A549 (cell line): ENCODE measurements at regions not wholly inside any gene's neighbourhood (a gene's known extent, or its start where the extent isn't known, plus 50 kb on each side); places are given as distances from the start of the nearest gene placed in this dataset.

Experiments
- ATAC-seq, 2 experiments: fragments of 200-7000 bp in 1 of 2; fragments of >200 bp in 1 of 2; cut with Nextera tagmentation in 1 of 2; cut with Tn5 transposase in 1 of 2; 3 replicates each; pipeline versions ENCODE4 v1.8.0 to v1.9.1; 2018 to 2020; ENCODE audit warnings: mild to moderate bottlenecking in 1 of 2, moderate library complexity in 1 of 2
- CTCF ChIA-PET: fragments of 300-600 bp; sonication (Branson Sonifier 250); formaldehyde crosslinking; extraction: SDS; loops from one replicate; lab custom pipeline; 2021; ENCODE audit warnings: antibody characterized with exemption, inconsistent platforms; lab: Yijun Ruan, JAX
- POLR2A ChIA-PET: fragments of 350-600 bp; formaldehyde crosslinking; extraction: SDS; loops from one replicate; lab custom pipeline; 2021; ENCODE audit warnings: antibody characterized with exemption, inconsistent platforms; lab: Yijun Ruan, JAX
- DNase-seq, 2 experiments: peaks; one replicate each; pipeline versions ENCODE4 v3.0.0 to v3.0.0-alpha.2; 2011 to 2016; ENCODE audit warnings: low read depth in 1 of 2, low spot score in 1 of 2
- FAIRE-seq: peaks from 2 replicates; lab custom pipeline; 2011; peaks lifted over from hg19 to GRCh38; lab: Jason Lieb, UNC
- H3K27ac ChIP-seq, 2 experiments: fragments of >200 bp; sonication (Bioruptor Twin); formaldehyde crosslinking; 3 replicates each; pipeline ENCODE4 v1.5.1; 2016 to 2017
- H3K4me1 ChIP-seq: fragments of >200 bp; sonication (Bioruptor Twin); formaldehyde crosslinking; 3 replicates; pipeline ENCODE4 v1.6.1; 2016
- H3K4me2 ChIP-seq: fragments of >200 bp; sonication (Bioruptor Twin); formaldehyde crosslinking; 3 replicates; pipeline ENCODE4 v1.6.1; 2016
- H3K4me3 ChIP-seq: fragments of >200 bp; sonication (Bioruptor Twin); formaldehyde crosslinking; 3 replicates; pipeline ENCODE4 v1.5.1; 2016
- H3K9me3 ChIP-seq: fragments of >200 bp; sonication (Bioruptor Twin); formaldehyde crosslinking; 3 replicates; pipeline ENCODE4 v1.6.1; 2016
- CBX8 ChIP-seq: fragments of 200-600 bp; sonication (generic); IDR thresholded peaks from 2 replicates; pipeline ENCODE4 v1.6.1; 2016
- CEBPB ChIP-seq, 2 experiments: fragments of >200 bp in 1 of 2; sonication (Bioruptor Twin) in 1 of 2; formaldehyde crosslinking in 1 of 2; IDR thresholded peaks; 2 replicates each; pipeline ENCODE4 v1.6.1; 2012 to 2016
- EHF ChIP-seq: fragments of 250-450 bp; sonication (Bioruptor Pico); IDR thresholded peaks from 2 replicates; pipeline ENCODE4 v1.5.0; 2020; ENCODE audit warnings: mild to moderate bottlenecking
- EHMT2 ChIP-seq: fragments of 200-600 bp; sonication (generic); IDR thresholded peaks from 2 replicates; pipeline ENCODE4 v1.6.1; 2016; ENCODE audit warnings: antibody characterized with exemption, low read depth, mild to moderate bottlenecking, moderate library complexity
- EP300 ChIP-seq, 2 experiments: fragments of >200 bp; sonication (Bioruptor Twin); formaldehyde crosslinking; IDR thresholded peaks; 2 replicates in 1 of 2; 3 replicates in 1 of 2; pipeline ENCODE4 v1.6.1; 2016 to 2017
- ESRRA ChIP-seq: fragments of 150-350 bp; IDR thresholded peaks from 2 replicates; pipeline ENCODE4 v1.6.1; 2014; ENCODE audit warnings: mild to moderate bottlenecking, low read length, borderline replicate concordance
- FOSL2 ChIP-seq, 2 experiments: fragments of 450-650 bp in 1 of 2; fragments of >200 bp in 1 of 2; sonication (Bioruptor Twin) in 1 of 2; formaldehyde crosslinking; IDR thresholded peaks; 2 replicates each; pipeline versions ENCODE4 v1.5.0 to v1.6.1; 2016 to 2020; ENCODE audit warnings: mild to moderate bottlenecking in 1 of 2, moderate library complexity in 1 of 2
- FOXS1 ChIP-seq: fragments of 250-450 bp; sonication (Bioruptor Pico); IDR thresholded peaks from 2 replicates; pipeline ENCODE4 v1.5.0; 2020; ENCODE audit warnings: mild to moderate bottlenecking, moderate library complexity
- HOXA7 ChIP-seq: fragments of 250-450 bp; sonication (Bioruptor Pico); IDR thresholded peaks from 2 replicates; pipeline ENCODE4 v1.5.0; 2020; ENCODE audit warnings: mild to moderate bottlenecking, moderate library complexity
- HOXB13 ChIP-seq: fragments of 250-450 bp; sonication (Bioruptor Pico); IDR thresholded peaks from 2 replicates; pipeline ENCODE4 v1.5.0; 2020; ENCODE audit warnings: low read depth, mild to moderate bottlenecking, moderate library complexity
- PHF8 ChIP-seq: fragments of 200-600 bp; sonication (generic); IDR thresholded peaks from 2 replicates; pipeline ENCODE4 v1.6.1; 2016; ENCODE audit warnings: low read depth, mild to moderate bottlenecking, antibody characterized with exemption, moderate library complexity, borderline replicate concordance
- RARB ChIP-seq: fragments of 250-450 bp; sonication (Bioruptor Pico); IDR thresholded peaks from 2 replicates; pipeline ENCODE4 v1.8.0; 2021; ENCODE audit warnings: mild to moderate bottlenecking, moderate library complexity
- RNF2 ChIP-seq: fragments of 200-600 bp; sonication (generic); IDR thresholded peaks from 2 replicates; pipeline ENCODE4 v1.6.1; 2016; ENCODE audit warnings: low read depth, mild to moderate bottlenecking, antibody characterized with exemption, moderate library complexity, borderline replicate concordance
- SMC3 ChIP-seq: fragments of >200 bp; sonication (Bioruptor Twin); formaldehyde crosslinking; IDR thresholded peaks from 3 replicates; pipeline ENCODE4 v1.6.1; 2018; ENCODE audit warnings: inconsistent platforms
- SREBF2 ChIP-seq: fragments of 450-650 bp; IDR thresholded peaks from 2 replicates; pipeline ENCODE4 v1.6.1; 2014; ENCODE audit warnings: mild to moderate bottlenecking, moderate library complexity
- TFCP2L1 ChIP-seq: fragments of 250-450 bp; sonication (Bioruptor Pico); IDR thresholded peaks from 2 replicates; pipeline ENCODE4 v1.5.0; 2021; ENCODE audit warnings: mild to moderate bottlenecking
- TP53 ChIP-seq: fragments of 250-450 bp; sonication (Bioruptor Pico); IDR thresholded peaks from 2 replicates; pipeline ENCODE4 v1.5.0; 2021; ENCODE audit warnings: mild to moderate bottlenecking, moderate library complexity
- ZFP36 ChIP-seq: fragments of 450-650 bp; IDR thresholded peaks from 2 replicates; pipeline ENCODE4 v1.6.1; 2014; ENCODE audit warnings: borderline replicate concordance; ENCODE audit not compliant: partially characterized antibody
- ZNF302 ChIP-seq: fragments of 250-450 bp; sonication (Bioruptor Pico); IDR thresholded peaks from 2 replicates; pipeline ENCODE4 v1.9.0; 2021; ENCODE audit warnings: inconsistent platforms, mild to moderate bottlenecking, moderate library complexity
- ZSCAN20 ChIP-seq: fragments of 250-450 bp; sonication (Bioruptor Pico); IDR thresholded peaks from 2 replicates; pipeline ENCODE4 v1.8.0; 2022; ENCODE audit warnings: mild to moderate bottlenecking, moderate library complexity
- WGBS: methylation state at CpG from one replicate; pipeline ENCODE4 v1.1.6; 2017; ENCODE audit errors: missing lambda C conversion rate; 5-methylcytosine and 5-hydroxymethylcytosine counted together
- TF ChIP-seq, protein P1 (sequence below): IDR thresholded peaks from 2 replicates; pipeline ENCODE4 v1.6.1; 2012
- TF ChIP-seq, protein P2 (sequence below): fragments of 450-650 bp; IDR thresholded peaks from 2 replicates; pipeline ENCODE4 v1.6.1; 2014; ENCODE audit warnings: antibody characterized with exemption
- TF ChIP-seq, protein P3 (sequence below): fragments of >200 bp; sonication (Bioruptor Twin); formaldehyde crosslinking; IDR thresholded peaks from 3 replicates; pipeline ENCODE4 v1.5.1; 2016
- TF ChIP-seq, protein P4 (sequence below): IDR thresholded peaks from 2 replicates; pipeline ENCODE4 v1.6.1; 2012; ENCODE audit warnings: low read depth, borderline replicate concordance
- TF ChIP-seq, protein P5 (sequence below): IDR thresholded peaks from 2 replicates; pipeline ENCODE4 v1.6.1; 2012

DNA sequence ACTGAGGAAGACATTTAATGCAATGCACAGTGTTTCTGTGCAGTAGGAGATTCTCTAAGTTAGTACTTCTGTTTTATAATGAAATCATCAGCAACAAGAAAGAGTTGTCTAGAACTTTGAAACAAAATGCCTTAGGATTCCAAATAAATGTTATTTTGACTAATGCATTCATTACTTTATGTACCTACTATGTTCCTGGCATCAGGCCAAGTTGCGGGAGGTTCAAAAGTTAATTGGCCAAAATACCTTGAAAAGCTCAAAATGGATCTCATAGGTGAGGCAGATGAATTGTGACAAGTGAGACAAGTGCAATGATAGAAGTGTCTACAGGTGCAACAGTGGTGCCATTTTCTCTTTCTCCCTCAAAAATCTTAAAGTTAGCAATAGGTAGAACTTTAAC lies 289.4 kb downstream of the TOX3 start:
- no peak overlapping the region for H3K4me2 ChIP-seq
- WGBS = 22% methylated on average over 1 of the region's 1 CpG
- H3K9me3 ChIP-seq = no peaks in the 10 kb centered on the region
- H3K4me1 ChIP-seq = no peaks in the 10 kb centered on the region
- FAIRE-seq (no peak), ATAC-seq (no peak), DNase-seq (no peak)
- ChIA-PET CTCF (no interaction called here), POLR2A (no interaction called here)
- H3K4me3 ChIP-seq = no peak overlapping the region
- H3K27ac ChIP-seq = no peak overlapping the region
- TF ChIP-seq CBX8 = no peak
- TF ChIP-seq, all 56 proteins: peak for 0

- TF ChIP-seq ZFP36 = no peak
- TF ChIP-seq, protein P1, sequence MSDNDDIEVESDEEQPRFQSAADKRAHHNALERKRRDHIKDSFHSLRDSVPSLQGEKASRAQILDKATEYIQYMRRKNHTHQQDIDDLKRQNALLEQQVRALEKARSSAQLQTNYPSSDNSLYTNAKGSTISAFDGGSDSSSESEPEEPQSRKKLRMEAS = no peak
- no peak for TF ChIP-seq TFCP2L1
- TF ChIP-seq PHF8 = no peak
- TF ChIP-seq EHF = no peak
- TF ChIP-seq EHMT2 = no peak
- TF ChIP-seq, protein P2, sequence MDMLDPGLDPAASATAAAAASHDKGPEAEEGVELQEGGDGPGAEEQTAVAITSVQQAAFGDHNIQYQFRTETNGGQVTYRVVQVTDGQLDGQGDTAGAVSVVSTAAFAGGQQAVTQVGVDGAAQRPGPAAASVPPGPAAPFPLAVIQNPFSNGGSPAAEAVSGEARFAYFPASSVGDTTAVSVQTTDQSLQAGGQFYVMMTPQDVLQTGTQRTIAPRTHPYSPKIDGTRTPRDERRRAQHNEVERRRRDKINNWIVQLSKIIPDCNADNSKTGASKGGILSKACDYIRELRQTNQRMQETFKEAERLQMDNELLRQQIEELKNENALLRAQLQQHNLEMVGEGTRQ = no peak
- no peak for TF ChIP-seq SREBF2
- TF ChIP-seq FOSL2 (IDR thresholded peaks at IDR 0.05) = no peak
- TF ChIP-seq FOSL2 (CRISPR knock-in tag; IDR thresholded peaks at IDR 0.05) = no peak
- TF ChIP-seq TP53 (CRISPR knock-in tag) = no peak
- no peak for TF ChIP-seq CEBPB (IDR thresholded peaks at IDR 0.05)
- TF ChIP-seq HOXB13 (CRISPR knock-in tag) = no peak
- no peak for TF ChIP-seq SMC3
- no peak for TF ChIP-seq EP300 (IDR thresholded peaks at IDR 0.05)
- TF ChIP-seq ESRRA = no peak
- no peak for TF ChIP-seq FOXS1
- no peak for TF ChIP-seq HOXA7 (CRISPR knock-in tag)
- TF ChIP-seq ZNF302 = no peak
- 22% methylated on average over 4 of the region's 4 CpGs for WGBS
- ChIA-PET CTCF (no interaction called here), POLR2A (no interaction called here)
- Histone ChIP-seq H3K4me1 (no peaks in the 10 kb centered on the region), H3K9me3 (no peaks in the 10 kb centered on the region), H3K4me3 (no peak overlapping the region), H3K27ac (no peak overlapping the region), H3K4me2 (no peak overlapping the region)
- FAIRE-seq (no peak), DNase-seq (no peak), ATAC-seq (no peak)
Observed at GRCh38 chr16:52256310-52257078, 290.4 kb downstream of the TOX3 start.

DNA sequence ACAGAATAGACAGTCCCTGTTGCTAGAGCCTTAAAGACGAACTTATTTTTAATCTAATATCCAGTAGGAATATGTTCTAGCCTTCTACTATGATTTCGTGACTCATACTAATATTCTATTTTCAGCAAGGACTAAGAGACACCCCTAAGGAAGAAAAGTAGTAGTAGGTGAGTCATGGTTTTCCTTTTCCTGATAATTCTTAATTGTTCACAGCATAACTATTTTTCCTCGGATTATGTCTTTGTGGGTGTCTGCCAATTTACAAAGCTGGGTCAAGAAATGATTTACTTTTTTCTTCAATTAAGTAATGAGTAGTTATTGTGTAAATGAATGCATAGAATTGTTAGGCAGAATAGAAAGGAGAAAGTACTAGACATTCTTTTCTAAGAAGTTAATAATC lies 292.2 kb downstream of the TOX3 start:
- Histone ChIP-seq H3K4me3 (no peak overlapping the region), H3K4me2 (no peak overlapping the region), H3K27ac (no peak overlapping the region), H3K4me1 (no peaks in the 10 kb centered on the region), H3K9me3 (no peaks in the 10 kb centered on the region)
- POLR2A ChIA-PET = no interaction called here
- 3% methylated on average over 3 of the region's 3 CpGs for WGBS
- ATAC-seq (no peak), DNase-seq (no peak), FAIRE-seq (no peak)
- CTCF ChIA-PET = no interaction called here
- TF ChIP-seq ESRRA (no peak), FOSL2 (IDR thresholded peaks at IDR 0.05) (no peak), FOSL2 (CRISPR knock-in tag; IDR thresholded peaks at IDR 0.05) (peak; percentile 24; the same call in 1 of the 2 replicates)
- TF ChIP-seq, all 56 proteins: peak for 1

DNA sequence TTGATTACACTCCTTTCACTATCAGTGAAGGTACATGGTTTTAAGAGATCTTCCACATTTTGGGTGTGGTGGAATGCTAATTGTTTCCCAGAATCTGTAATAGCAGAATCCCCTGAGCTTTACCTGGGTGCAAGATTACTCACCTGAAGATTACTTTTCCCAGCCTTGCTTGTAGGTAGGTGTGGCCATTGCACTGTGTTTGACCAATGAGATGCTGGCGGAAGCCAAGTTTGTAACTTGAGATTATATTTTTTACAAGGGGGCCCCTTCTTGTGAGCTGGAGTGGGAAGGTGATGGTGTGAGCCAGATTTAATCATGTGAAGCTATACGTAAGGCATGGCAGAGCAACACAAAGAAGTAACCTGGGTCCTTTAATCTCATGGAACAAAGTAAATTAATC lies 294.3 kb downstream of the TOX3 start:
- DNase-seq = no peak
- ChIA-PET CTCF (interaction anchor here (0.6 kb wide), 1 partner anchor 257 kb away, joined by 3 read pairs; no protein-coding TSS in a partner anchor), POLR2A (no interaction called here)
- Histone ChIP-seq H3K4me2 (no peak overlapping the region), H3K9me3 (no peaks in the 10 kb centered on the region), H3K4me1 (no peaks in the 10 kb centered on the region), H3K4me3 (no peak overlapping the region), H3K27ac (no peak overlapping the region)
- no peak for ATAC-seq
- WGBS = 65% methylated on average over 2 of the region's 2 CpGs
- FAIRE-seq = no peak
- no peak for TF ChIP-seq CEBPB (IDR thresholded peaks at IDR 0.05)
- no peak for TF ChIP-seq ZSCAN20 (CRISPR knock-in tag)
- TF ChIP-seq, protein P3, sequence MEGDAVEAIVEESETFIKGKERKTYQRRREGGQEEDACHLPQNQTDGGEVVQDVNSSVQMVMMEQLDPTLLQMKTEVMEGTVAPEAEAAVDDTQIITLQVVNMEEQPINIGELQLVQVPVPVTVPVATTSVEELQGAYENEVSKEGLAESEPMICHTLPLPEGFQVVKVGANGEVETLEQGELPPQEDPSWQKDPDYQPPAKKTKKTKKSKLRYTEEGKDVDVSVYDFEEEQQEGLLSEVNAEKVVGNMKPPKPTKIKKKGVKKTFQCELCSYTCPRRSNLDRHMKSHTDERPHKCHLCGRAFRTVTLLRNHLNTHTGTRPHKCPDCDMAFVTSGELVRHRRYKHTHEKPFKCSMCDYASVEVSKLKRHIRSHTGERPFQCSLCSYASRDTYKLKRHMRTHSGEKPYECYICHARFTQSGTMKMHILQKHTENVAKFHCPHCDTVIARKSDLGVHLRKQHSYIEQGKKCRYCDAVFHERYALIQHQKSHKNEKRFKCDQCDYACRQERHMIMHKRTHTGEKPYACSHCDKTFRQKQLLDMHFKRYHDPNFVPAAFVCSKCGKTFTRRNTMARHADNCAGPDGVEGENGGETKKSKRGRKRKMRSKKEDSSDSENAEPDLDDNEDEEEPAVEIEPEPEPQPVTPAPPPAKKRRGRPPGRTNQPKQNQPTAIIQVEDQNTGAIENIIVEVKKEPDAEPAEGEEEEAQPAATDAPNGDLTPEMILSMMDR = no peak
- TF ChIP-seq, protein P4, sequence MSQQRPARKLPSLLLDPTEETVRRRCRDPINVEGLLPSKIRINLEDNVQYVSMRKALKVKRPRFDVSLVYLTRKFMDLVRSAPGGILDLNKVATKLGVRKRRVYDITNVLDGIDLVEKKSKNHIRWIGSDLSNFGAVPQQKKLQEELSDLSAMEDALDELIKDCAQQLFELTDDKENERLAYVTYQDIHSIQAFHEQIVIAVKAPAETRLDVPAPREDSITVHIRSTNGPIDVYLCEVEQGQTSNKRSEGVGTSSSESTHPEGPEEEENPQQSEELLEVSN = no peak
- no peak for TF ChIP-seq ZFP36
- TF ChIP-seq RNF2 = no peak
- no peak for TF ChIP-seq RARB (CRISPR knock-in tag)
- TF ChIP-seq, protein P1 = no peak
- TF ChIP-seq, protein P5, sequence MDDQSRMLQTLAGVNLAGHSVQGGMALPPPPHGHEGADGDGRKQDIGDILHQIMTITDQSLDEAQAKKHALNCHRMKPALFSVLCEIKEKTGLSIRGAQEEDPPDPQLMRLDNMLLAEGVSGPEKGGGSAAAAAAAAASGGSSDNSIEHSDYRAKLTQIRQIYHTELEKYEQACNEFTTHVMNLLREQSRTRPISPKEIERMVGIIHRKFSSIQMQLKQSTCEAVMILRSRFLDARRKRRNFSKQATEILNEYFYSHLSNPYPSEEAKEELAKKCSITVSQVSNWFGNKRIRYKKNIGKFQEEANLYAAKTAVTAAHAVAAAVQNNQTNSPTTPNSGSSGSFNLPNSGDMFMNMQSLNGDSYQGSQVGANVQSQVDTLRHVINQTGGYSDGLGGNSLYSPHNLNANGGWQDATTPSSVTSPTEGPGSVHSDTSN = no peak
